ENCODE measurements at regions not wholly inside any gene's neighbourhood (a gene's known extent, or its start where the extent isn't known, plus 50 kb on each side); places are given as distances from the start of the nearest gene placed in this dataset.
"Not testable (repeated sequence)": the region's sequence is repeated elsewhere in the genome, so short reads cannot be mapped to it uniquely, and the experiment has no call there.

- no peak for TF ChIP-seq CTCF (IDR thresholded peaks at IDR 0.05; ENCODE audit: low read depth, low read length, missing control alignments)
Observed at GRCh38 chr5:2156358-2157059, 273.8 kb upstream of the IRX4 start.

GRCh38 chr5:2155556-2155955 is 272.8 kb upstream of the IRX4 start:
- Histone ChIP-seq H3K4me3 (ENCODE audit: low read depth, low read length) (no peak overlapping the region), H3K27ac (no peak overlapping the region), H3K27me3 (replicated peaks) (no peaks in the 10 kb centered on the region), H3K36me3 (replicated peaks) (no peaks in the 10 kb centered on the region)
- in situ Hi-C loops (cut with HindIII; ENCODE audit: low pct_ligation_motif_present, low sequenced_read_pairs): no loop called here
- TF ChIP-seq CTCF (IDR thresholded peaks at IDR 0.05; ENCODE audit: low read depth, low read length, missing control alignments): no peak
- no peak for DNase-seq

More at GRCh38 chr5:2156358-2157059, 273.8 kb upstream of the IRX4 start:
- no peak overlapping the region for H3K4me3 ChIP-seq (ENCODE audit: low read depth, low read length)
- H3K27me3 ChIP-seq (replicated peaks): no peaks in the 10 kb centered on the region
- no peak overlapping the region for H3K27ac ChIP-seq
- in situ Hi-C loops (cut with HindIII; ENCODE audit: low pct_ligation_motif_present, low sequenced_read_pairs): no loop called here
- DNase-seq: no peak
- H3K36me3 ChIP-seq (replicated peaks): no peaks in the 10 kb centered on the region

GRCh38 chr5:2153802-2154201 is 271.1 kb upstream of the IRX4 start:
- no peaks in the 10 kb centered on the region for H3K36me3 ChIP-seq (replicated peaks)
- no peak for TF ChIP-seq CTCF (IDR thresholded peaks at IDR 0.05; ENCODE audit: low read depth, low read length, missing control alignments)
- no peak for DNase-seq
- H3K27ac ChIP-seq: no peak overlapping the region
- no peaks in the 10 kb centered on the region for H3K27me3 ChIP-seq (replicated peaks)
- H3K4me3 ChIP-seq (ENCODE audit: low read depth, low read length): no peak overlapping the region
- in situ Hi-C loops (cut with HindIII; ENCODE audit: low pct_ligation_motif_present, low sequenced_read_pairs): no loop called here

GRCh38 chr5:2153350-2153749 is 270.6 kb upstream of the IRX4 start:
- TF ChIP-seq CTCF (IDR thresholded peaks at IDR 0.05; ENCODE audit: low read depth, low read length, missing control alignments): no peak
- H3K36me3 ChIP-seq (replicated peaks): no peaks in the 10 kb centered on the region
- no peak overlapping the region for H3K27ac ChIP-seq
- no peak overlapping the region for H3K4me3 ChIP-seq (ENCODE audit: low read depth, low read length)
- no peak for DNase-seq
- in situ Hi-C loops (cut with HindIII; ENCODE audit: low pct_ligation_motif_present, low sequenced_read_pairs): no loop called here
- no peaks in the 10 kb centered on the region for H3K27me3 ChIP-seq (replicated peaks)

- in situ Hi-C loops (cut with HindIII; ENCODE audit: low pct_ligation_motif_present, low sequenced_read_pairs); H3K27ac ChIP-seq; H3K36me3 ChIP-seq (replicated peaks); DNase-seq; H3K4me3 ChIP-seq (ENCODE audit: low read depth, low read length); H3K27me3 ChIP-seq (replicated peaks): not testable (repeated sequence)
- peak; percentile 74 for TF ChIP-seq CTCF (IDR thresholded peaks at IDR 0.05; ENCODE audit: low read depth, low read length, missing control alignments)
Observed at GRCh38 chr5:2151301-2151888, 268.7 kb upstream of the IRX4 start.

- Histone ChIP-seq H3K27me3 (replicated peaks) (no peaks in the 10 kb centered on the region), H3K4me3 (ENCODE audit: low read depth, low read length) (no peak overlapping the region), H3K27ac (no peak overlapping the region), H3K36me3 (replicated peaks) (no peaks in the 10 kb centered on the region)
- in situ Hi-C loops (cut with HindIII; ENCODE audit: low pct_ligation_motif_present, low sequenced_read_pairs): no loop called here
- DNase-seq: no peak
- TF ChIP-seq CTCF (IDR thresholded peaks at IDR 0.05; ENCODE audit: low read depth, low read length, missing control alignments): no peak
Observed at GRCh38 chr5:2149195-2149539, 266.4 kb upstream of the IRX4 start.

Data from brain microvascular endothelial cell (primary cell).